Trophoblast cell (in vitro differentiated cells and primary cell): ENCODE measurements at regions not wholly inside any gene's neighbourhood (a gene's known extent, or its start where the extent isn't known, plus 50 kb on each side); places are given as distances from the start of the nearest gene placed in this dataset.
A peak's percentile ranks its signal among the peaks of the same experiment; 100 is the strongest.

Source experiments
- DNase-seq, 2 donors: peaks; one replicate each; pipeline ENCODE4 v3.0.0-alpha.2; 2016
- H2AFZ ChIP-seq: 2 replicates; pipeline ENCODE4 v1.6.1; 2013; ENCODE audit warnings: low read length, moderate library complexity, mild to moderate bottlenecking; ENCODE audit not compliant: insufficient read depth, poor library complexity
- H2AK5ac ChIP-seq: 2 replicates; pipeline ENCODE4 v1.6.1; 2013; ENCODE audit warnings: mild to moderate bottlenecking, low read length
- H2BK120ac ChIP-seq: 2 replicates; pipeline ENCODE4 v1.6.1; 2013; ENCODE audit warnings: low read length, mild to moderate bottlenecking, moderate library complexity; ENCODE audit not compliant: insufficient read depth, poor library complexity
- H2BK12ac ChIP-seq: 2 replicates; pipeline ENCODE4 v1.6.1; 2013; ENCODE audit warnings: mild to moderate bottlenecking, low read length, moderate library complexity
- H2BK5ac ChIP-seq: 2 replicates; pipeline ENCODE4 v1.6.1; 2013; ENCODE audit warnings: low read length, low read depth, moderate library complexity, mild to moderate bottlenecking; ENCODE audit not compliant: poor library complexity
- H3K14ac ChIP-seq: 2 replicates; pipeline ENCODE4 v1.6.1; 2013; ENCODE audit warnings: mild to moderate bottlenecking, low read length
- H3K18ac ChIP-seq: 2 replicates; pipeline ENCODE4 v1.6.1; 2013; ENCODE audit warnings: mild to moderate bottlenecking, low read length
- H3K23ac ChIP-seq: 2 replicates; pipeline ENCODE4 v1.6.1; 2013; ENCODE audit warnings: low read length
- H3K27ac ChIP-seq: 2 replicates; pipeline ENCODE4 v1.5.1; 2013; ENCODE audit warnings: low read depth, mild to moderate bottlenecking, inconsistent platforms, low read length, moderate library complexity
- H3K27me3 ChIP-seq: 2 replicates; pipeline ENCODE4 v1.6.1; 2013; ENCODE audit warnings: inconsistent platforms, mild to moderate bottlenecking, low read length, moderate library complexity; ENCODE audit not compliant: insufficient read depth
- H3K36me3 ChIP-seq, 2 experiments: 1 replicate in 1 of 2; 2 replicates in 1 of 2; pipeline ENCODE4 v1.6.1; 2013; ENCODE audit warnings: low read length in 2 of 2, mild to moderate bottlenecking in 2 of 2, moderate library complexity in 1 of 2; ENCODE audit not compliant: insufficient read depth in 2 of 2, control insufficient read depth in 1 of 2
- H3K4ac ChIP-seq: 2 replicates; pipeline ENCODE4 v1.6.1; 2013; ENCODE audit warnings: low read depth, mild to moderate bottlenecking, low read length, moderate library complexity
- H3K4me1 ChIP-seq, 2 experiments: 1 replicate in 1 of 2; 2 replicates in 1 of 2; pipeline ENCODE4 v1.6.1; 2013; ENCODE audit warnings: low read length in 2 of 2, mild to moderate bottlenecking in 2 of 2, moderate library complexity in 1 of 2; ENCODE audit not compliant: insufficient read depth in 2 of 2, control insufficient read depth in 1 of 2
- H3K4me2 ChIP-seq: 2 replicates; pipeline ENCODE4 v1.6.1; 2013; ENCODE audit warnings: inconsistent platforms, mild to moderate bottlenecking, low read length, moderate library complexity
- H3K4me3 ChIP-seq: 2 replicates; pipeline ENCODE4 v1.5.1; 2013; ENCODE audit warnings: mild to moderate bottlenecking, low read depth, low read length, inconsistent platforms
- H3K79me1 ChIP-seq: one replicate; pipeline ENCODE4 v1.6.1; 2013; ENCODE audit warnings: low read length
- H3K79me2 ChIP-seq: 2 replicates; pipeline ENCODE4 v1.6.1; 2013; ENCODE audit warnings: low read length, mild to moderate bottlenecking; ENCODE audit not compliant: control insufficient read depth, insufficient read depth, poor library complexity
- H3K9ac ChIP-seq: 2 replicates; pipeline ENCODE4 v1.6.1; 2013; ENCODE audit warnings: mild to moderate bottlenecking, low read length
- H3K9me3 ChIP-seq: 2 replicates; pipeline ENCODE4 v1.6.1; 2013; ENCODE audit warnings: low read depth, mild to moderate bottlenecking, control low read depth, inconsistent platforms, low read length; ENCODE audit not compliant: insufficient read depth
- H4K12ac ChIP-seq: 2 replicates; pipeline ENCODE4 v1.6.1; 2013; ENCODE audit warnings: low read depth, mild to moderate bottlenecking, low read length, moderate library complexity
- H4K8ac ChIP-seq: 2 replicates; pipeline ENCODE4 v1.6.1; 2013; ENCODE audit warnings: low read depth, mild to moderate bottlenecking, low read length, moderate library complexity
- H4K91ac ChIP-seq: one replicate; pipeline ENCODE4 v1.6.1; 2013; ENCODE audit warnings: low read depth, mild to moderate bottlenecking, low read length, moderate library complexity
- WGBS: extraction: QIAGEN DNeasy Blood & Tissue Kit; methylation state at CpG from one replicate; pipeline ENCODE4 v1.1.7; 2013; ENCODE audit warnings: missing lambda C conversion rate; ENCODE audit not compliant: insufficient read length, insufficient coverage; ENCODE audit errors: extremely low coverage; 5-methylcytosine and 5-hydroxymethylcytosine counted together

DNA sequence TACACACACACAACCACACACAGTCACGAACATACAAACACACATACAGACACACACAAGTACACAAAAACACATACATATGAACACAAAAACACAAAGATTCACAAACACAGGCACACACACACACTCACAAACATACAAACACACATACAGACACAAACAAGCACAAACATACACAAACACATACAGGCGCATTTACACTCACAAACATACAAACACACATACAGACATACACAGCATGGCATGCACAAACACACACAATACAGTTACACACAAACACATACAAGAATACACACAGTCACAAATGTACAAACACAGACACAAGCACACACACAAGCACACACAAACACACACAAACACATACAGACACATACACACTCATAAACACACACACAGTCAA, 247.9 kb downstream of the TENT4A start:
- Histone ChIP-seq H3K18ac (no peak overlapping the region), H3K4me2 (peak overlapping the region; percentile 19), H2BK120ac (no peak overlapping the region), H3K14ac (no peak overlapping the region), H2AFZ (no peak overlapping the region), H3K79me2 (no peaks in the 10 kb centered on the region), H3K4me1 (no peaks in the 10 kb centered on the region), H3K9ac (no peak overlapping the region), H3K23ac (peak overlapping the region; percentile 46), H2BK5ac (no peak overlapping the region), H2BK12ac (no peak overlapping the region), H3K9me3 (no peaks in the 10 kb centered on the region), H4K8ac (no peak overlapping the region), H4K91ac (no peak overlapping the region), H3K27ac (no peak overlapping the region), H3K4ac (no peak overlapping the region), H3K36me3 (no peaks in the 10 kb centered on the region), H2AK5ac (no peak overlapping the region), H3K4me3 (no peak overlapping the region), H4K12ac (no peak overlapping the region), H3K79me1 (no peaks in the 10 kb centered on the region), H3K27me3 (no peaks in the 10 kb centered on the region)
- no CpG with 5 or more reads among the region's 2 CpGs for WGBS
- no peak for DNase-seq

DNA sequence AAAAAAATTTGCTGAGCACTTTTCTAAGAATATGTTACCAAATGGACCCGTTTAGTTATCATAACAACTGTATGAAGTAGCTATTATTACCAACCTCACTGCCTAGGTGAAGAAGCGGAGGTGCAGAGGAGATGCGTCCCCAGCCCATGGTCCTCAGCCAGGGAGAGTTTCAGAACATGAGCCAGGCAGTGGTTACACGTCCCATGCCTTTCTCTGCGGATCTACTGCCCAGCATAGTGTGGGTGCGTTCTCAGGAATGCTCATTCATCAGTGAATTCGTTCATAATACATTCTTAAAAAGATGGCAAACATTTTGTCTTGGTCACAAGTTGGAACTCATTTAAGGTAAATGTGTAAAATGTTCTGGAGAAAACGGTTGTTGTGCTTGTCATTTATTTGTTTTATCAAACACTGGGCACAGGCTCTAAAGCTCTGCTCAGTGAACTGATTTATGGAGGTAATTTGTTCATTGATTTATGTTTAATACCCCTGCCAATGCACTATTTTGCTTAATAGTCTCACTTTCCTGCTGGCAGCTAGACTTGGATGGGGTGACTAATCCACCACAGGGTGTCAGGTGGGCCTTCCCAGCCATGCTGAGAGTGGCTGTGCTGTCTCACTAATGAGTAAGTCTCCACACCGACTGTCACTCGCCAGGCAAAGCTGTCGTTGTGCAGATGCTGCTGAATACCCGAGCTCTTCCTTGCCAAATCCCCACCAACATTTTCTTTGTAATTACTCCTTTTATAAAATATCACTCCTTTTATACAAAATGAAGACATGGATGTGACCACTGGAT, 248.8 kb downstream of the TENT4A start:
- H3K79me1 ChIP-seq = no peaks in the 10 kb centered on the region
- no peaks in the 10 kb centered on the region for H3K9me3 ChIP-seq
- H3K4me3 ChIP-seq = no peak overlapping the region
- no peak overlapping the region for H3K9ac ChIP-seq
- no peak overlapping the region for H4K91ac ChIP-seq
- no peak overlapping the region for H4K12ac ChIP-seq
- H3K23ac ChIP-seq = no peak overlapping the region
- no peak overlapping the region for H2BK12ac ChIP-seq
- no peaks in the 10 kb centered on the region for H3K4me1 ChIP-seq
- no peaks in the 10 kb centered on the region for H3K27me3 ChIP-seq
- H2AK5ac ChIP-seq = no peak overlapping the region
- no peak overlapping the region for H2AFZ ChIP-seq
- WGBS = no CpG with 5 or more reads among the region's 12 CpGs
- H3K4me2 ChIP-seq = no peak overlapping the region
- H3K27ac ChIP-seq = no peak overlapping the region
- H2BK120ac ChIP-seq = no peak overlapping the region
- no peaks in the 10 kb centered on the region for H3K36me3 ChIP-seq
- H4K8ac ChIP-seq = no peak overlapping the region
- no peak for DNase-seq
- no peak overlapping the region for H3K18ac ChIP-seq
- no peaks in the 10 kb centered on the region for H3K79me2 ChIP-seq
- no peak overlapping the region for H2BK5ac ChIP-seq
- no peak overlapping the region for H3K4ac ChIP-seq
- H3K14ac ChIP-seq = no peak overlapping the region

DNA sequence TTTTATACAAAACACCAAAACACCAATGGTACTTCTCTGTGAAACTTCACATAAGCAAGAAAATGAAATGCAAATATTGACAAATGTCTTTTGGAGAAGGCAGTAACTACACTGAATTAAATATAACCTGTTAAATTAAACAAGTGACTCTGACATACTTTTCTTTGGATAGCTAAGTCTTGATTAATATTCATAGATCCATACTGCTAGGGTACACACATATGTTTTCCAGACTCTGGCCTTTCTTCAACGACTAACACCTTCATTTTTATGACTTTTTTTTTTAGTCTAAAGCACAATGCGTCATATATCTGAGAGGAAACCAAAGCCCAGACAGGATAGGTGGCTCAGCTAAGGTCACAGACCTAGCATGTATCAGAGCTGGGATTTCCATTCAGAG, 263.7 kb downstream of the TENT4A start:
- Histone ChIP-seq H3K79me2 (no peaks in the 10 kb centered on the region), H3K4me1 (no peaks in the 10 kb centered on the region), H2BK120ac (no peak overlapping the region), H3K36me3 (no peaks in the 10 kb centered on the region), H3K23ac (no peak overlapping the region), H3K4me2 (no peak overlapping the region), H2AK5ac (no peak overlapping the region), H3K14ac (no peak overlapping the region), H3K4me3 (no peak overlapping the region), H3K4ac (no peak overlapping the region), H3K79me1 (no peaks in the 10 kb centered on the region), H4K8ac (no peak overlapping the region), H3K9me3 (no peaks in the 10 kb centered on the region), H4K12ac (no peak overlapping the region), H3K27me3 (no peaks in the 10 kb centered on the region), H3K18ac (no peak overlapping the region), H2BK12ac (no peak overlapping the region), H4K91ac (no peak overlapping the region), H3K27ac (no peak overlapping the region), H3K9ac (no peak overlapping the region), H2BK5ac (no peak overlapping the region), H2AFZ (no peak overlapping the region)
- no peak for DNase-seq
- WGBS = no CpG with 5 or more reads among the region's 2 CpGs

DNA sequence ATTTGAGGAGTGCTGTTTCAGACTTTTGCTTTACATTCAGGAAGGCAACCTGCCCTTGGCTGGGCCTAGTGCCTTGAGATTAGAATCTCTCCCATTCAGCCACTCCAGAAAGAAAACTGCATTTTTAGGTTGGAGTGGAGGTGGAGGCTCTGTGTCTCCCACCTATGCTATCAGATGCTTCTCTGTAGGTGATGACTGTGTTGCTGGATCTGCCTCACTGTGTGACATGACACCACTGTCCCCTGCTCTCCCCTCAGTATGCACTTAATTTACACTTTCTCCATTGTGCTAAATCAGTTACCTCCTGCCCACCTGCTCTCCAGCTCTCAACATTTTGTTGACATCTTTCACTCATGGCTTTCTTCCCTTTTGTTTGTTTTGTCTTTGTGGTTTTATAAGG, 265.8 kb downstream of the TENT4A start:
- Histone ChIP-seq H3K27ac (no peak overlapping the region), H2AK5ac (no peak overlapping the region), H2AFZ (no peak overlapping the region), H3K9ac (no peak overlapping the region), H3K79me1 (no peaks in the 10 kb centered on the region), H4K12ac (no peak overlapping the region), H3K4me3 (no peak overlapping the region), H4K8ac (no peak overlapping the region), H2BK5ac (no peak overlapping the region), H2BK12ac (no peak overlapping the region), H3K36me3 (no peaks in the 10 kb centered on the region), H3K79me2 (no peaks in the 10 kb centered on the region), H3K4me2 (no peak overlapping the region), H3K4me1 (no peaks in the 10 kb centered on the region), H3K18ac (no peak overlapping the region), H2BK120ac (no peak overlapping the region), H4K91ac (no peak overlapping the region), H3K27me3 (no peaks in the 10 kb centered on the region), H3K4ac (no peak overlapping the region), H3K14ac (no peak overlapping the region), H3K9me3 (no peaks in the 10 kb centered on the region), H3K23ac (no peak overlapping the region)
- DNase-seq = no peak
